ENCODE measurements at regions not wholly inside any gene's neighbourhood (a gene's known extent, or its start where the extent isn't known, plus 50 kb on each side); places are given as distances from the start of the nearest gene placed in this dataset.

DNA sequence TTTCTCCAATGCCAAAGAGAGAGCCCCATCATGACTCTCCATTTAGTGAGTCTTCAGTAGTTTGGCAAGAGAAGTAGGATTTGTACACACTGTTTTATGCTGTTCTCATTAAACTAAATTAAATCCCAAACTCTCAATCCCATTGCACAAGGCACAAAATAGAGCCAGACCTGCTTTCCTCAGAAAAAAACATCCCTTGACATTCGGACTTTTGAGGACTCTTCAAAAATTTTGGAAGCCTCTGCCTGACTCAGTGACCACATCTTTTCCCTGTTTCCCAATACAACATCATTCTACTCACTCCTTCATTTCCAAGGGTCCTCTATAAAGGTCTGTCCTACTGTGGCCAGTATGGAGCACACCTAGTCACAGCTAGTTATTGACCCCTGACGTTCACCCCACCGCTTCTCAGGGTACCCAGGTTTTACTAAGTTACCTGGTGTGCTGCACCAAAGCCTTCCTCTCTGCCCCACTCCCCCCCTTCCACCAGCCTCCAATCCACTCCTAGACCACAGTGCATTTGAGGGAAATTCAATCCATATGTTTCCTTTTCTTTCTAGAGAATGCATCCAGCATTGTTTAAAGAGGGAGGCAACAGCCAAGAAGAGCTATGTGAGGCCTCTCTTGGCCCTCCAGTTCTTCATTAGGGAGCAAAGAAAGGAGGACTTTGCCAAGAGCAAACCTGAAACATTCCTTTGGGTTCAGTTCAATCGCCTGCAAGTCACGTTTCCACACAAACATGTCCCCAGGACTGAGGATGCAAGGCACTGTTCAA is 428.7 kb downstream of the PLPP3 start:
- H3K4ac ChIP-seq (ENCODE audit: low read depth, low read length), result no peak overlapping the region
- no peaks in the 10 kb centered on the region for H3K79me2 ChIP-seq (ENCODE audit: insufficient read depth, low read length)
- H2BK5ac ChIP-seq (ENCODE audit: insufficient read length, low read length), result no peak overlapping the region
- no peaks in the 10 kb centered on the region for H3K36me3 Mint-ChIP-seq (ENCODE audit: insufficient read depth in 1 of 3, low read depth in 3 of 3)
- H3K23ac ChIP-seq (ENCODE audit: insufficient read length, low read depth, low read length), result no peak overlapping the region
- H3K79me1 ChIP-seq (ENCODE audit: insufficient read depth, low read depth, low read length, poor library complexity, severe bottlenecking), result no peaks in the 10 kb centered on the region
- WGBS (ENCODE audit: extremely low coverage, insufficient read length, low lambda C conversion rate), result no CpG with 5 or more reads among the region's 5 CpGs
- H4K91ac ChIP-seq (ENCODE audit: insufficient read length, low read depth, low read length), result no peak overlapping the region
- H3K27ac ChIP-seq (ENCODE audit: insufficient read length, low read depth, low read length), result no peak overlapping the region
- DNase-seq, result no peak
- no peak overlapping the region for H3K14ac ChIP-seq (ENCODE audit: insufficient read depth, low read length)
- no peaks in the 10 kb centered on the region for H3K23me2 ChIP-seq (ENCODE audit: insufficient read length, low read depth, low read length, poor library complexity, severe bottlenecking)
- TF ChIP-seq, protein P1, sequence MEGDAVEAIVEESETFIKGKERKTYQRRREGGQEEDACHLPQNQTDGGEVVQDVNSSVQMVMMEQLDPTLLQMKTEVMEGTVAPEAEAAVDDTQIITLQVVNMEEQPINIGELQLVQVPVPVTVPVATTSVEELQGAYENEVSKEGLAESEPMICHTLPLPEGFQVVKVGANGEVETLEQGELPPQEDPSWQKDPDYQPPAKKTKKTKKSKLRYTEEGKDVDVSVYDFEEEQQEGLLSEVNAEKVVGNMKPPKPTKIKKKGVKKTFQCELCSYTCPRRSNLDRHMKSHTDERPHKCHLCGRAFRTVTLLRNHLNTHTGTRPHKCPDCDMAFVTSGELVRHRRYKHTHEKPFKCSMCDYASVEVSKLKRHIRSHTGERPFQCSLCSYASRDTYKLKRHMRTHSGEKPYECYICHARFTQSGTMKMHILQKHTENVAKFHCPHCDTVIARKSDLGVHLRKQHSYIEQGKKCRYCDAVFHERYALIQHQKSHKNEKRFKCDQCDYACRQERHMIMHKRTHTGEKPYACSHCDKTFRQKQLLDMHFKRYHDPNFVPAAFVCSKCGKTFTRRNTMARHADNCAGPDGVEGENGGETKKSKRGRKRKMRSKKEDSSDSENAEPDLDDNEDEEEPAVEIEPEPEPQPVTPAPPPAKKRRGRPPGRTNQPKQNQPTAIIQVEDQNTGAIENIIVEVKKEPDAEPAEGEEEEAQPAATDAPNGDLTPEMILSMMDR (conservative IDR thresholded peaks at IDR 0.05), result no peak
- no peak overlapping the region for H2AFZ ChIP-seq (ENCODE audit: low read length)
- H3K4me1 ChIP-seq (ENCODE audit: insufficient read depth, low read length), result no peaks in the 10 kb centered on the region
- H3K4me1 Mint-ChIP-seq, result no peaks in the 10 kb centered on the region
- no peaks in the 10 kb centered on the region for H4K20me1 ChIP-seq (ENCODE audit: control insufficient read depth, insufficient read depth, insufficient read length)
- H3K9ac ChIP-seq (ENCODE audit: extremely low read depth, insufficient read length, low read length), result no peak overlapping the region
- H3K27me3 Mint-ChIP-seq (ENCODE audit: low read depth), result no peaks in the 10 kb centered on the region; the same call in 1 of the 2 replicates
- H2BK12ac ChIP-seq (ENCODE audit: insufficient read length, low read depth, low read length), result no peak overlapping the region
- H3K27me3 ChIP-seq (ENCODE audit: insufficient read depth, low read length), result no peaks in the 10 kb centered on the region
- no peak overlapping the region for H3K27ac Mint-ChIP-seq
- H4K8ac ChIP-seq (replicated peaks; ENCODE audit: insufficient read length, low read depth, low read length), result no peak overlapping the region
- no peak overlapping the region for H3T11ph ChIP-seq (ENCODE audit: low read length)
- H2BK120ac ChIP-seq (ENCODE audit: low read depth, low read length, poor library complexity, severe bottlenecking), result no peak overlapping the region
- H3K18ac ChIP-seq (ENCODE audit: insufficient read length, low read depth, low read length), result no peak overlapping the region
- H3K9me3 ChIP-seq (ENCODE audit: control insufficient read depth, low read depth, low read length), result no peaks in the 10 kb centered on the region
- no peak overlapping the region for H4K5ac ChIP-seq (ENCODE audit: insufficient read length, low read depth, low read length)
- H3K4me2 ChIP-seq (ENCODE audit: insufficient read depth, insufficient read length, low read length), result no peak overlapping the region
- no peak overlapping the region for H3K56ac ChIP-seq (ENCODE audit: insufficient read length, low read depth, low read length)
- H2BK20ac ChIP-seq (ENCODE audit: low read depth, low read length, poor library complexity, severe bottlenecking), result no peak overlapping the region
- H3K4me3 Mint-ChIP-seq, result no peak overlapping the region
- H3K9me3 Mint-ChIP-seq, result no peaks in the 10 kb centered on the region; a peak in 1 of 5 replicates
- no peak overlapping the region for H2AK5ac ChIP-seq (ENCODE audit: insufficient read length, low read length)
- H2BK15ac ChIP-seq (ENCODE audit: low read depth, low read length), result no peak overlapping the region

All from H9 (cell line).